GM18951 (cell line): ENCODE measurements at regions not wholly inside any gene's neighbourhood (a gene's known extent, or its start where the extent isn't known, plus 50 kb on each side); places are given as distances from the start of the nearest gene placed in this dataset.
"Not testable (repeated sequence)": the region's sequence is repeated elsewhere in the genome, so short reads cannot be mapped to it uniquely, and the experiment has no call there.

Experiments
- POLR2A ChIP-seq: IDR thresholded peaks from 4 replicates; pipeline ENCODE4 v1.6.1; 2011; ENCODE audit warnings: mild to moderate bottlenecking; ENCODE audit not compliant: insufficient read length, insufficient read depth; ENCODE audit errors: extremely low read depth
- in situ Hi-C: fragments of 300-500 bp; cut with MboI; formaldehyde crosslinking; loops from one replicate; pipeline ENCODE4 v1.12.0; 2022; ENCODE audit warnings: low sequenced_read_pairs, mixed read lengths, inconsistent platforms; ENCODE audit not compliant: unreplicated experiment

GRCh38 chr6:27834879-27835549 is 77.2 kb downstream of the OR2B2 start:
- in situ Hi-C loops: loop anchor here (5.0 kb wide), 1 partner anchor 32 kb away; a partner anchor contains a TSS

GRCh38 chr6:27834384-27834783 is 77.8 kb downstream of the OR2B2 start:
- TF ChIP-seq POLR2A: no peak
- in situ Hi-C loops: loop anchor here (5.0 kb wide), 1 partner anchor 33 kb away; a partner anchor contains a TSS

More at GRCh38 chr6:27834879-27835549, 77.2 kb downstream of the OR2B2 start:
- TF ChIP-seq POLR2A: no peak

- in situ Hi-C loops: loop anchor here (5.0 kb wide), 1 partner anchor 36 kb away; a partner anchor contains a TSS
- TF ChIP-seq POLR2A: peak; percentile 65
Measured at GRCh38 chr6:27831434-27832081, 80.6 kb downstream of the OR2B2 start.

- in situ Hi-C loops: loop anchor here (5.0 kb wide), 1 partner anchor 36 kb away; a partner anchor contains a TSS
- TF ChIP-seq POLR2A: peak; percentile 94
Measured at GRCh38 chr6:27830600-27831433, 81.4 kb downstream of the OR2B2 start.

GRCh38 chr6:27830212-27830599 is 82.0 kb downstream of the OR2B2 start:
- in situ Hi-C loops: loop anchor here (5.0 kb wide), 1 partner anchor 37 kb away; a partner anchor contains a TSS

GRCh38 chr6:27829453-27830211 is 82.6 kb downstream of the OR2B2 start:
- in situ Hi-C loops: loop anchor here (5.0 kb wide), 1 partner anchor 38 kb away; a partner anchor contains a TSS
- no peak for TF ChIP-seq POLR2A

More at GRCh38 chr6:27830212-27830599, 82.0 kb downstream of the OR2B2 start:
- TF ChIP-seq POLR2A: no peak

GRCh38 chr6:27827477-27827876 is 84.7 kb downstream of the OR2B2 start:
- in situ Hi-C loops: not testable (repeated sequence)

GRCh38 chr6:27826612-27826985 is 85.6 kb downstream of the OR2B2 start:
- in situ Hi-C loops: not testable (repeated sequence)

- in situ Hi-C loops: not testable (repeated sequence)
Measured at GRCh38 chr6:27825848-27826611, 86.2 kb downstream of the OR2B2 start.

GRCh38 chr6:27825025-27825793 is 87.0 kb downstream of the OR2B2 start:
- TF ChIP-seq POLR2A: no peak
- in situ Hi-C loops: no loop called here

GRCh38 chr6:27824211-27825024 is 87.8 kb downstream of the OR2B2 start:
- peak; percentile 83 for TF ChIP-seq POLR2A
- in situ Hi-C loops: loop anchor here (25.0 kb wide), 1 partner anchor 1587 kb away; a partner anchor contains a TSS
